ENCODE measurements at regions not wholly inside any gene's neighbourhood (a gene's known extent, or its start where the extent isn't known, plus 50 kb on each side); places are given as distances from the start of the nearest gene placed in this dataset.

GRCh38 chr12:59407799-59408198 lies 188.0 kb upstream of the SLC16A7 start:
- H3K27me3 Mint-ChIP-seq = no peaks in the 10 kb centered on the region
- 83% methylated on average over 1 of the region's 2 CpGs for WGBS (ENCODE audit: insufficient coverage)

GRCh38 chr12:59405992-59406391 lies 189.8 kb upstream of the SLC16A7 start:
- no peak overlapping the region for H3K27ac ChIP-seq (ENCODE audit: low read length in 2 of 2)
- H3K4me3 ChIP-seq (ENCODE audit: control extremely low read depth in 1 of 5, extremely low read depth in 1 of 5, insufficient read depth in 1 of 5, low read depth in 2 of 5, low read length in 4 of 5) = no peak overlapping the region
- H3K9me3 Mint-ChIP-seq (ENCODE audit: insufficient read depth) = no peaks in the 10 kb centered on the region
- no peak overlapping the region for H2AFZ ChIP-seq (ENCODE audit: insufficient read depth, low read depth, low read length, poor library complexity, severe bottlenecking)
- no peaks in the 10 kb centered on the region for H3K9me3 ChIP-seq (ENCODE audit: control extremely low read depth in 1 of 3, control insufficient read depth in 2 of 3, insufficient read depth in 1 of 3, low read length in 2 of 3)
- no peak overlapping the region for H3K27ac Mint-ChIP-seq
- H3K9ac ChIP-seq (ENCODE audit: low read length) = no peak overlapping the region
- H3K4me1 ChIP-seq (ENCODE audit: control insufficient read depth in 2 of 2, insufficient read depth in 2 of 2, low read length in 2 of 2) = no peaks in the 10 kb centered on the region
- no peaks in the 10 kb centered on the region for H4K20me1 ChIP-seq (ENCODE audit: control insufficient read depth, insufficient read depth, low read length, poor library complexity, severe bottlenecking)
- H3K4me3 Mint-ChIP-seq = no peak overlapping the region
- DNase-seq = no peak
- no peak overlapping the region for H3K4me2 ChIP-seq (replicated peaks; ENCODE audit: low read depth, low read length, poor library complexity, severe bottlenecking)
- no peaks in the 10 kb centered on the region for H3K36me3 ChIP-seq (replicated peaks in 1 of 2; ENCODE audit: control extremely low read depth in 1 of 2, control insufficient read depth in 1 of 2, extremely low read depth in 1 of 2, insufficient read depth in 2 of 2, low read length in 1 of 2)
- H3K27me3 Mint-ChIP-seq = no peaks in the 10 kb centered on the region
- TF ChIP-seq CTCF (IDR thresholded peaks at IDR 0.05) = no peak
- TF ChIP-seq EZH2 (IDR thresholded peaks at IDR 0.05; ENCODE audit: borderline replicate concordance, insufficient read depth, low read depth, low read length, poor library complexity, severe bottlenecking) = no peak
- ATAC-seq (ENCODE audit: low read depth) = no peak
- POLR2A ChIA-PET = no interaction called here
- no peaks in the 10 kb centered on the region for H3K79me2 ChIP-seq (ENCODE audit: control insufficient read depth, insufficient read depth, low read length)
- H3K27me3 ChIP-seq (replicated peaks in 1 of 4; ENCODE audit: control extremely low read depth in 1 of 4, control insufficient read depth in 3 of 4, insufficient read depth in 4 of 4, low read length in 3 of 4) = peaks cover 0 to 4% (median 0%) of the 10 kb centered on the region in 4 experiments
- H3K4me1 Mint-ChIP-seq = peaks cover 2% of the 10 kb centered on the region
- CTCF ChIA-PET = interaction anchor here (1.2 to 3.9 kb wide), 2 partner anchors 30 to 402 kb away, joined by 3 to 44 read pairs; no protein-coding TSS in a partner anchor
- intact Hi-C loops (cut with micrococcal nuclease) = no loop called here

More at GRCh38 chr12:59407799-59408198, 188.0 kb upstream of the SLC16A7 start:
- TF ChIP-seq CTCF (IDR thresholded peaks at IDR 0.05) (no peak), EZH2 (IDR thresholded peaks at IDR 0.05; ENCODE audit: borderline replicate concordance, insufficient read depth, low read depth, low read length, poor library complexity, severe bottlenecking) (no peak)
- peaks cover 0 to 3% (median 0%) of the 10 kb centered on the region in 4 experiments for H3K27me3 ChIP-seq (replicated peaks in 1 of 4; ENCODE audit: control extremely low read depth in 1 of 4, control insufficient read depth in 3 of 4, insufficient read depth in 4 of 4, low read length in 3 of 4)
- H3K27ac Mint-ChIP-seq = no peak overlapping the region
- ChIA-PET POLR2A (no interaction called here), CTCF (interaction anchor here (0.6 to 1.5 kb wide), 5 partner anchors 10 to 427 kb away, joined by 3 to 9 read pairs (median 5); no protein-coding TSS in a partner anchor)
- H3K4me1 Mint-ChIP-seq = peaks cover 2% of the 10 kb centered on the region
- H3K79me2 ChIP-seq (ENCODE audit: control insufficient read depth, insufficient read depth, low read length) = no peaks in the 10 kb centered on the region
- no peaks in the 10 kb centered on the region for H3K36me3 ChIP-seq (replicated peaks in 1 of 2; ENCODE audit: control extremely low read depth in 1 of 2, control insufficient read depth in 1 of 2, extremely low read depth in 1 of 2, insufficient read depth in 2 of 2, low read length in 1 of 2)
- H3K4me2 ChIP-seq (replicated peaks; ENCODE audit: low read depth, low read length, poor library complexity, severe bottlenecking) = no peak overlapping the region
- H3K9ac ChIP-seq (ENCODE audit: low read length) = no peak overlapping the region
- no peaks in the 10 kb centered on the region for H3K9me3 Mint-ChIP-seq (ENCODE audit: insufficient read depth)
- no peaks in the 10 kb centered on the region for H3K4me1 ChIP-seq (ENCODE audit: control insufficient read depth in 2 of 2, insufficient read depth in 2 of 2, low read length in 2 of 2)
- no peak overlapping the region for H3K4me3 ChIP-seq (ENCODE audit: control extremely low read depth in 1 of 5, extremely low read depth in 1 of 5, insufficient read depth in 1 of 5, low read depth in 2 of 5, low read length in 4 of 5)
- no peak overlapping the region for H2AFZ ChIP-seq (ENCODE audit: insufficient read depth, low read depth, low read length, poor library complexity, severe bottlenecking)
- H3K9me3 ChIP-seq (ENCODE audit: control extremely low read depth in 1 of 3, control insufficient read depth in 2 of 3, insufficient read depth in 1 of 3, low read length in 2 of 3) = no peaks in the 10 kb centered on the region
- H3K4me3 Mint-ChIP-seq = no peak overlapping the region
- no peak overlapping the region for H3K27ac ChIP-seq (ENCODE audit: low read length in 2 of 2)
- no peaks in the 10 kb centered on the region for H4K20me1 ChIP-seq (ENCODE audit: control insufficient read depth, insufficient read depth, low read length, poor library complexity, severe bottlenecking)
- ATAC-seq (ENCODE audit: low read depth) (no peak), DNase-seq (no peak)
- intact Hi-C loops (cut with micrococcal nuclease) = no loop called here

All from B cell (primary cell).